ENCODE measurements at regions not wholly inside any gene's neighbourhood (a gene's known extent, or its start where the extent isn't known, plus 50 kb on each side); places are given as distances from the start of the nearest gene placed in this dataset.

DNA sequence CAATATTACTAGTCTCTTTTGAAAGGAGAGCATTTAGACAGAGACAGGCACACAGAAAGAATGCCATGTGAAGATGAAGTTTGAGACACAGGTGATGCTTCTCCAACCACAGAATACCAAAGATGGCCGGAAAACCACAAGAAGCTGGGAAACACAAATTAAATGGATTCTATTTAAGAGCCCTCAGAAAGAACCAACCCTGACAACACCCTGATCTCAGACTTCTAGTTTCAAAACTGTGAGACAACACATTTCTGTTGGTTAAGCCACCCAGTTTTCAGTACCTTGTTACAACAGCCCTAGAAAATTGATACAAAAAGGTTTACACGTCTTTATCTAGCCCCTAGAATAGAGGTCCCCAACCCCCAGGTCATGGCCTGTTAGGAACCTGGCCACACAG is 79.8 kb upstream of the CCNG1 start:
- no peaks in the 10 kb centered on the region for H3K27me3 ChIP-seq (ENCODE audit: low read length)
- no peaks in the 10 kb centered on the region for H3K36me3 ChIP-seq (ENCODE audit: low read length)
- H4K20me1 ChIP-seq (ENCODE audit: low read depth, low read length): no peaks in the 10 kb centered on the region
- no peaks in the 10 kb centered on the region for H3K9me3 ChIP-seq (ENCODE audit: insufficient read depth, low read length)
- TF ChIP-seq, protein P1, sequence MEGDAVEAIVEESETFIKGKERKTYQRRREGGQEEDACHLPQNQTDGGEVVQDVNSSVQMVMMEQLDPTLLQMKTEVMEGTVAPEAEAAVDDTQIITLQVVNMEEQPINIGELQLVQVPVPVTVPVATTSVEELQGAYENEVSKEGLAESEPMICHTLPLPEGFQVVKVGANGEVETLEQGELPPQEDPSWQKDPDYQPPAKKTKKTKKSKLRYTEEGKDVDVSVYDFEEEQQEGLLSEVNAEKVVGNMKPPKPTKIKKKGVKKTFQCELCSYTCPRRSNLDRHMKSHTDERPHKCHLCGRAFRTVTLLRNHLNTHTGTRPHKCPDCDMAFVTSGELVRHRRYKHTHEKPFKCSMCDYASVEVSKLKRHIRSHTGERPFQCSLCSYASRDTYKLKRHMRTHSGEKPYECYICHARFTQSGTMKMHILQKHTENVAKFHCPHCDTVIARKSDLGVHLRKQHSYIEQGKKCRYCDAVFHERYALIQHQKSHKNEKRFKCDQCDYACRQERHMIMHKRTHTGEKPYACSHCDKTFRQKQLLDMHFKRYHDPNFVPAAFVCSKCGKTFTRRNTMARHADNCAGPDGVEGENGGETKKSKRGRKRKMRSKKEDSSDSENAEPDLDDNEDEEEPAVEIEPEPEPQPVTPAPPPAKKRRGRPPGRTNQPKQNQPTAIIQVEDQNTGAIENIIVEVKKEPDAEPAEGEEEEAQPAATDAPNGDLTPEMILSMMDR (IDR thresholded peaks at IDR 0.05; ENCODE audit: insufficient read depth, low read length, poor library complexity, severe bottlenecking): no peak
- TF ChIP-seq EZH2phosphoT487 (conservative IDR thresholded peaks at IDR 0.05; ENCODE audit: low read length): no peak
- H3K79me2 ChIP-seq (ENCODE audit: insufficient read depth, low read length): no peaks in the 10 kb centered on the region
- no peak overlapping the region for H3K4me3 ChIP-seq (ENCODE audit: insufficient read depth, low read length, poor library complexity, severe bottlenecking)
- no peak overlapping the region for H2AFZ ChIP-seq (ENCODE audit: low read depth, low read length, severe bottlenecking)
- no peak overlapping the region for H3K27ac ChIP-seq (ENCODE audit: low read depth, low read length)
- H3K9me2 ChIP-seq (replicated peaks; ENCODE audit: insufficient read depth, low read length): no peaks in the 10 kb centered on the region
- no peak overlapping the region for H3K9ac ChIP-seq (ENCODE audit: low read length)
- H3F3A ChIP-seq (ENCODE audit: insufficient read depth): no peaks in the 10 kb centered on the region
- H3K4me2 ChIP-seq (ENCODE audit: low read depth, low read length, poor library complexity, severe bottlenecking): no peak overlapping the region

DNA sequence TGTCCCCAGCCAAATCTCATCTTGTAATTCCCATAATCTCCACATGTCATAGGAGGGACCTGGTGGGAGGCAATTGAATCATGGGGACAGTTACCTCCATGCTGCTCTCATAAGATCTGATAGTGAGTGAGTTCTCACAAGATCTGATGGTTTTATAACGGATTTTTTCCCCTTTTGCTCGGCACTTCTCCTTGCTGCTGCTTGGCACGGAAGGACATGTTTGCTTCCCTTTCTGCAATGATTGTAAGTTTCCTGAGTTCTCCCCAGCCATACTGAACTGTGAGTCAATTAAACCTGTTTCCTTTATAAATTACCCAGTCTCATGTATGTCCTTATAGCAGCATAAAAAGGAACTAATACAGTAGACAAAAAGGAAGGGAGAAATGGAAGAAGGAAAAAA is 76.7 kb upstream of the CCNG1 start:
- no peaks in the 10 kb centered on the region for H3K27me3 ChIP-seq (ENCODE audit: low read length)
- H3K27ac ChIP-seq (ENCODE audit: low read depth, low read length): no peak overlapping the region

DNA sequence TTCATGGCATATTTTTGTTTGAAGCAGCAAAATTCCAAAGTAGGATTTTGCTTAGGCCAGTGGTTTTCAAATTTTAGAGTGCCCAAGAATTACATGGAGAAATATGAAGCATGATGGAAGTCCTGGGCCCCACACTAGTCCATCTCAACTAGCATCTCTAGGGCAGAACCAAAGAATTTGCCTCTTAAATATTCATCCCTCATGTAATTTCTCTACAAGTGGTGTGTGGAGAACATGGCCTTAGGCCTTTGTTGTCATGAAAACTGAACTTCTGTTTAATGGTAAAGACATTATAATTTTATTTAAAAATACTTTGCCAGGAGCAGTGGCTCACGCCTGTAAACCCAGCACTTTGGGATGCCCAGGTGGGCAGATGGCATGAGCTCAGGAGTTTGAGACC is 75.9 kb upstream of the CCNG1 start:
- H3K9me3 ChIP-seq (ENCODE audit: insufficient read depth, low read length): peaks cover 17% of the 10 kb centered on the region; the same call in 1 of the 2 replicates
- TF ChIP-seq, protein P1 (IDR thresholded peaks at IDR 0.05; ENCODE audit: insufficient read depth, low read length, poor library complexity, severe bottlenecking): no peak
- TF ChIP-seq EZH2phosphoT487 (conservative IDR thresholded peaks at IDR 0.05; ENCODE audit: low read length): no peak
- H3K36me3 ChIP-seq (ENCODE audit: low read length): no peaks in the 10 kb centered on the region
- H2AFZ ChIP-seq (ENCODE audit: low read depth, low read length, severe bottlenecking): no peak overlapping the region
- no peaks in the 10 kb centered on the region for H3K9me2 ChIP-seq (replicated peaks; ENCODE audit: insufficient read depth, low read length)
- no peaks in the 10 kb centered on the region for H3F3A ChIP-seq (ENCODE audit: insufficient read depth)
- no peak overlapping the region for H3K9ac ChIP-seq (ENCODE audit: low read length)
- H3K4me2 ChIP-seq (ENCODE audit: low read depth, low read length, poor library complexity, severe bottlenecking): no peak overlapping the region
- H3K27ac ChIP-seq (ENCODE audit: low read depth, low read length): no peak overlapping the region
- H3K79me2 ChIP-seq (ENCODE audit: insufficient read depth, low read length): no peaks in the 10 kb centered on the region
- no peaks in the 10 kb centered on the region for H4K20me1 ChIP-seq (ENCODE audit: low read depth, low read length)
- no peak overlapping the region for H3K4me3 ChIP-seq (ENCODE audit: insufficient read depth, low read length, poor library complexity, severe bottlenecking)
- H3K27me3 ChIP-seq (ENCODE audit: low read length): no peaks in the 10 kb centered on the region

More for the DNA sequence above, 76.7 kb upstream of the CCNG1 start:
- TF ChIP-seq EZH2phosphoT487 (conservative IDR thresholded peaks at IDR 0.05; ENCODE audit: low read length): no peak
- TF ChIP-seq, protein P1 (IDR thresholded peaks at IDR 0.05; ENCODE audit: insufficient read depth, low read length, poor library complexity, severe bottlenecking): no peak
- Histone ChIP-seq H3K79me2 (ENCODE audit: insufficient read depth, low read length) (no peaks in the 10 kb centered on the region), H3K9ac (ENCODE audit: low read length) (no peak overlapping the region), H2AFZ (ENCODE audit: low read depth, low read length, severe bottlenecking) (no peak overlapping the region), H3K9me2 (replicated peaks; ENCODE audit: insufficient read depth, low read length) (no peaks in the 10 kb centered on the region), H4K20me1 (ENCODE audit: low read depth, low read length) (no peaks in the 10 kb centered on the region), H3K4me3 (ENCODE audit: insufficient read depth, low read length, poor library complexity, severe bottlenecking) (no peak overlapping the region), H3K36me3 (ENCODE audit: low read length) (no peaks in the 10 kb centered on the region), H3K4me2 (ENCODE audit: low read depth, low read length, poor library complexity, severe bottlenecking) (no peak overlapping the region), H3F3A (ENCODE audit: insufficient read depth) (no peaks in the 10 kb centered on the region), H3K9me3 (ENCODE audit: insufficient read depth, low read length) (peaks cover 15% of the 10 kb centered on the region; the same call in 1 of the 2 replicates)

Data from SU-DHL-6 (cell line).